ENCODE measurements at regions not wholly inside any gene's neighbourhood (a gene's known extent, or its start where the extent isn't known, plus 50 kb on each side); places are given as distances from the start of the nearest gene placed in this dataset.

DNA sequence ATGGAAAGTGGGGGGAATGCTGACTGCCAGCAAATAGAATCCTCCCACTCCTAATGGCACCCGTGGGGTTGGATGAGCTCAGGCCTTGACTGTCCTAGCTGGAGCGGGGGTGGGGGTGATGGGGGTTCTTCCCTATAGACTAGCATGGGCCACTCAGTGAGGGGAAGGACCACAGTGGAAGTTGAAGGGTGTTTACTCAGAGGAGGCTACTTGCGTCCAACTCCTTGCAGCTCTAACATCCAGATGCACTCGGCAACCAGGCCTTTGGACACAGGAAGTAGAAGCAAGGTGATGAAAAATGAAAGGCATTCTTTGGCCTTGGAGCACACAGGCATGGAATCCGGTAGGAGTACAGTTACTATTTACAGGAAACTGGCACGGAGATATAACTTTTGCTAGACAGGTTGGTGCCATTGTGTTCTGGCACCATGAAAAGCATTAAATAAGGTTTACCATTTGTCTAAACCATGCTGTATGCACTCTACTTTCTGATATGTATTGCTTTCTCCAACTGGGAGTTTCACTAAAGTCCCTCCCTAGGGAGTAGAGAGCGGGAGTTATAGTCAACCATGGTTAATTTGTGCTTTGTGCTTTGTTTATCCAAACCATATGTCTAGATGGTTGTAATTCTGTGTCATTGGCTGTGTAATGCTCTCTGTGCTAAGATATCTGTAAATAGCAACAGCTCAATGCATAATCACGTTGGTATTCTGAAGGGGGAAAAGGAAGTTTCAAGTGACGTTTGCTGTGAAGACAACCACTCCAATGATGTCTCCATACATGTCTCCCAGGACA is 125.3 kb downstream of the TSHZ3 start:
- peak; percentile 87 for DNase-seq (ENCODE audit: low spot score)

DNA sequence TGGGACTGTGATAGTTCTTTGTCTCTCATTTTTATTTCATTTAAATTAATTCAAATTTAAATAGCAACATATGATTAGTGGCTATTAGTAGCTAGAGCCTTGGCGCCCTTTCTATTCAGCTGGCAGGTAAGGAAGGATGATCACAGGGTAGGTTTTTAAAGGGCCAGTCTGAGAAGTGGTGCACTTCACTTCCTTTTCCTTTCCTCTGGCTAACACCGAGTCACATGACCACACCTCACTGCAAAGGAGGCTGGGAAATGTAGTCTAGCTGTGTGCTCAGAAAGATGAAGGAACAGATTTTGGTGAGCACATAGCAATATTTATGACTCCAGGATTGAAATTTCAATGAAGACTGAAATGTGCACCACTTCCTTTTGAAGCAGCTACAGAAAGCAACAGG is 128.7 kb downstream of the TSHZ3 start:
- peak; percentile 45 for DNase-seq (ENCODE audit: low spot score)

DNA sequence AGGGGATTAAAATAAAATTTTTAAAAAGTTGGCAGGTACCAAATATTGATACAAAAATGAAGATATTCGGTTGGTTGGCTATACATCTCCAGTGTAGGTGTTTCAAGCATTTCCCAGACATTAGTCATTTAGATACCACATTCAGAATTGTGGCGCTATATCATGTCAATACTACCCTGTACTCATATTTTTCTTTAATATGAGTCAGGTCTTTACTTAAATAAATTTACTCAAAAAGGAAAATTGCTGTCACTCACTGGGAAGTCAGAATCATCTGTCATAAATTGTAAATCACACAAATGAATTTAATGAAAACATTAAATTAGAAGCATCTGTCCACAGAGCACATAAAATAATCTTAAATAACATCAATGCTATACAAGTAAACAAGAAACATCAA is 134.2 kb downstream of the TSHZ3 start:
- no peak for DNase-seq (ENCODE audit: low spot score)

DNA sequence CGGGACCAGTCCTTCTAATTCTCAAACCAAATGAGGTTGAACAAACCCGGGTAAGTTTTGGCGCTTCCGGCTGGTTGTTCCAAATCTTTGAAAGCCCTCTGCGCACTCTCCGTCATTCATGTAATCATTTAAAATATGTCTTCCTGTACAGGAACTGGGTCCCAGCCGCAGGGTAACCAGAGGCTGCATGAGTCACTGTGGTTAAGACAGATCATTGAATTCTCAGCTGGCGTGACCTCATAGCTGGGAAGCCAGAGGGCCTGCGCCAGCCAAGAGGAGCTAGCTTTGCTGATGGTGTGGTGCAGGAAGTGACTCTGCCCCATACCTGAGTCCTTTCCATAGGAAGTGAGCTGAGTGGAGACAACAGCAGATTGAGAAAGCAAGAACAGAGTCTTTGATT is 135.2 kb downstream of the TSHZ3 start:
- DNase-seq (ENCODE audit: low spot score) = peak; percentile 100

DNA sequence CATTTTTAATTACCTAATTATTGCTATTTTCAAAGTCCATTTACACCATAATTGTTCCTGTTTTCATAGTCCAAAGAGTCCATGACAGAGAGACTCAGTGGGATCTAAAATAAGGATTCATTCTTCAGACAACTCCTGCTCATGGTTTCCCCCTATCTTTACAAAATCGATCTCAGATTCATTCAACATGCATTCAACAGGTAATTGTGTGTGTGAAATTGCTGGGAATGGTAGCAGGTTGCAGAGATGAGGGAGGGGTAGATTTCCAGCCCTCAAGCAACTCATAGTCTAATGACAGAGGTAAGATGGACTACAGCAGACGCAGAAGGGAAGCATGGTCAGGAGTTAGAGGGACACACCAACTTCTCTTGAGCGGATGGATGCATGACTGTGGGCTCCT is 138.1 kb downstream of the TSHZ3 start:
- DNase-seq (ENCODE audit: low spot score) = no peak

DNA sequence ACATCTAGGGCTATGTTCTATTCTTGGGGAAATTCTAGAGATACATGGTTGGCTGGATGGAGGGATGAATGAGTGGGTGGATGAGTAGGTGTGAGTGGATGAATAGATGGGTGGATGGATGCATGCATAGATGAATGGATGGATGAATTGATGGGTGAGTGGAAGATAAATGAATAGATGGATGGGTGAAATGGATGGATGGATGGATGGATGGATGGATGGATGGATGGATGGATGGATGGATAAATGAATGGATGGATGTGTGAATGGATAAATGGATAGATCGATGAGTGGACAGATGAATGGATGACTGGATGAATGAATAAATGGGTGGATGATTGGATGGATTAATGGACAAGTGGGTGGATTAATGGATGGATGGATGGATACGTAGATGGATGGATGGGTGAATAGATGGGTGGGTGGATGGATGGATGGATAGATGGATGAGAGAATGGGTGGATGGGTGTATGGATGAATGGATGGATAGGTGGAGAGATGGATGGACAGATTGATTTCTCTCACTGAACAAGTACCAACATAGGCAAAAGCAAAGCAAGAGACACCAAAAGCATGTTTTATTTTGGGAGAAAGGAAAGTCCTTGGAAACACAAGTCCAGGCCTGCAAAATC is 143.2 kb downstream of the TSHZ3 start:
- no peak for DNase-seq (ENCODE audit: low spot score)

DNA sequence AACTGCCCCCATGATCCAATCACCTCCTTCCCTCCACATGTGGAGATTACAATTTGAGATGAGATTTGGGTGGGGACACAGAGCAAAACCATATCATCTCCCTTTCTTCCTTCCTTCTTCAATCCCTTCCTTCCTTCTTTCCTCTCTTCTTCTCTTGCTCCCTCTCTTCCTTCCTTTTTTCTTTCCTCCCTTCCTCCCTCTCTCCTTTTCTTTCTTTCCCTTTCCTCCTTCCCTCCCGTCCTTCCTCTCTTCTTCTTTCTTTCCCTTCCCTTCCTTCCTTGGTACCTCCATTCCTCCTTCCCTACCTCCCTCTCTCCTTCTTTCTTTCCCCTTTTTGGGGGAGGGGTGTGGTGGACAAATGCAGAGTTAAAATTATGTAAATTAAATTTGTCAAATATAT is 145.1 kb downstream of the TSHZ3 start:
- no peak for DNase-seq (ENCODE audit: low spot score)

DNA sequence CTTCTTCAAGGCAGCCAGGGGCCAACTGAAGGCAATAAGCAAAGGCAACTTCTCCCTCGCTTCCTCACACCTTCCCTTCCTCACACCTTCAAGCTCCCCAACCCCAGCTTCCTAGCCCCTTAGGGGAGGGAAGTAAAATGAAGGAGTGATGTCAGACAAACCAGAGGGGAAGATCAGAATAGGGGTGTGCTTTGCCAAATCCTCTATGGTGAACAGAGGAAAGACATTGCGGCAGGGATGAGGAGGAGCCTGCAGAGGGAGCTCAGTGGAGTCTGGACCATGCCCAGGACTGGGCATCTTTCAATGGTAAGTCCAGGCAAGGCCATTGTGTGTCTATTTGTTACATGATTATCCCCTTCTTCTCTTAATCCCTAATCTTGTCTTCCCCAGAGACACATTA is 164.0 kb downstream of the TSHZ3 start:
- no peak for DNase-seq (ENCODE audit: low spot score)

DNA sequence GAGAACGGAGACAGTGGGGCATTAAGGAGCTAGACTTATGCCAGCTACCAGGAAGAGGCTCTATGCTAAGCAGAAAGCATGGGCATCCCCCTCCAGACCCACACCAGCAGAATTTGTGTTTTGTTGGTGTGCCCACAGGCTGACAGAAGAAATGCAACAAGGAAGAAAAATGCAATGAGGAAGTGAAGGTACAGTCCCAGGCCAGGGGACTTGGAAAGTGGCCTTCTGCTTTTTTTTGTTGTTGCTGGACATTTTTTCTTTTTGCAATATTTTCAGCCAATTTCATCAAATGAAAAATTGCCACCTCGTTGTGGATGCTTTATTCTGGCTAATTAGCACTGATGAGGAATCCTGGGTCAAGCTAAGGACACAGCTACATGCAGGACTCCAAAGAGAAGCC is 167.7 kb downstream of the TSHZ3 start:
- DNase-seq (ENCODE audit: low spot score) = no peak

DNA sequence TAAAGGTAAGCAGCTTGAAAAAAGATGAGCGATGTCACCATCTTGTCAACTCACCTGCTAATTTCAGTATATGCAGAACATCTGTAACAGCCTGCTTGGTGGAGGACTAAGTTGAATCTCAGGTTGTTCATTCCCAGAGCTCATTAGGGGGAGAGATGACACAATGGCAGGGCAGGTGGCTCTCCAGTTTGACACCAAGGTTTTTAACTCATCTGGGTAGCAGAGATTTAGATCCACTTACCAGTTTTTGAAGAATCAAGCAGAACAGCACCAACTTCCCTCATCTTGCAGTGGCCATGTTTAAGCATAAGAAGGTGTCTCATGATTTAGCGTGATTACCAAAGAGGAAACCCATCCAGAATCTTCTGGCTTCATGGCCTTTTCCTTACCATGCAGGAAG is 168.3 kb downstream of the TSHZ3 start:
- DNase-seq (ENCODE audit: low spot score) = no peak

DNA sequence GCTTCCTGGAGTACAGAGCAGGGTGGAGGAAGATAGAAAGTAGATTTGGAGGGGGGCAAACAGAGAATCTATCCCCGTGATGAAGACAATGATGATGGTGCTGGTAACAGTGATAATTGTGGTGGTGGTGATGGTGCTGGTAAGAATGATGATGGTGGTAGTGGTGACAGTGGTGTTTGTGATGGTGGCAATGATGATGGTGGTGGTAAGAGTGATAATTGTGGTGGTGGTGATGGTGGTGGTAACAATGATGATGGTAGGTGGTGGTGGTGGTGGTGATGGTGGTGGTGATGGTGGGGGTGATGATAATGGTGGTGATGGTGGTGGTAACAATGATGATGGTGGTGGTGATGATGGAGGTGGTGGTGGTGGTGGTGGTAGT is 169.8 kb downstream of the TSHZ3 start:
- no peak for DNase-seq (ENCODE audit: low spot score)

DNA sequence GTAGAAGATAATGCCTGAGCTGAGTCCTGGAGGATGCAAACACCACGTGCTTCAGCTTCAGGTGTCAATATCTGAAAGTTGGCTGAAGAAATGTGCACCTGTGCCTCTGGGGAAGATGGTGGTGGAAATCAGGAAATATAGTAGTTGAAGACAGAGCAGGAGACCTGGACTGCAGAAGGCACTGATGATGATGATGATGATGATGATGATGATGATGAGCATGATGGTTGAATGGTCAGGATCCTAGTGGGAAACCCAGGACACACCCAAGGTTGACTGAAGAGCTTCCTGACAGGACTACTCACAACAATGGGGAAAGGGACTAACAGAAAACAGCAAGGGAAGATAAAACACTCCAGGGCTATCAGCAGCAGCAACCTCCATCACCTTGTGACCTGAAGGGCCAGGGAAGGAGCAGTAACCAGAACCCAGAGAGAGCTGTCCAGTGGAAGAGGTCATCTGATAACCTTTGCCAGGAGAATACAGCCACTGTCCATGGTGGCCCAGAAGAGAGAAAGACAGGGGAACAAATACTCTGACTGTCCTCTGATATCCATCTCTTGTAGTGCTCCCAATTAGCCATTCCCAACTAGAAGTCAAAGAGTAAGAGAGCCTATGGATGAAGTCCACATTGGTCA is 170.3 kb downstream of the TSHZ3 start:
- DNase-seq (ENCODE audit: low spot score) = no peak

DNA sequence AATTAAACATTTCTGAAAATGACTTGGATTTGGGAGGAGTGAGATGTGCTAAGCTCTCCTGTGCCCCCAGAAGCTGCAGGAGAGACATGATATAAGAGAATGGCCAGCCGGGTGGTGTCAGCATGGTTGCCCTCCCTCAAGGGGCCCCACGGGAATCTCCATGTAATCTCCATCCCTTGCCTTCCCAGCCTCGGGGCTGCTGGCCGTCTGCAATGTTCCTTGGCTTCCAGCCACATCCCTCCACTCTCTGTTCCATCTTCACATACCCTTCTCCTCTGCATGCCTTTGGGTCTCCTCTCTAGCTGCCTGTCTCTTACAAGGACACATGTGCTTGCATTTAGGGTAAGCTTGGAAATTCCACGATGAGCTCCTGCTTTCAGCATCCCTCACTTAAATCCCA is 172.0 kb downstream of the TSHZ3 start:
- no peak for DNase-seq (ENCODE audit: low spot score)

DNA sequence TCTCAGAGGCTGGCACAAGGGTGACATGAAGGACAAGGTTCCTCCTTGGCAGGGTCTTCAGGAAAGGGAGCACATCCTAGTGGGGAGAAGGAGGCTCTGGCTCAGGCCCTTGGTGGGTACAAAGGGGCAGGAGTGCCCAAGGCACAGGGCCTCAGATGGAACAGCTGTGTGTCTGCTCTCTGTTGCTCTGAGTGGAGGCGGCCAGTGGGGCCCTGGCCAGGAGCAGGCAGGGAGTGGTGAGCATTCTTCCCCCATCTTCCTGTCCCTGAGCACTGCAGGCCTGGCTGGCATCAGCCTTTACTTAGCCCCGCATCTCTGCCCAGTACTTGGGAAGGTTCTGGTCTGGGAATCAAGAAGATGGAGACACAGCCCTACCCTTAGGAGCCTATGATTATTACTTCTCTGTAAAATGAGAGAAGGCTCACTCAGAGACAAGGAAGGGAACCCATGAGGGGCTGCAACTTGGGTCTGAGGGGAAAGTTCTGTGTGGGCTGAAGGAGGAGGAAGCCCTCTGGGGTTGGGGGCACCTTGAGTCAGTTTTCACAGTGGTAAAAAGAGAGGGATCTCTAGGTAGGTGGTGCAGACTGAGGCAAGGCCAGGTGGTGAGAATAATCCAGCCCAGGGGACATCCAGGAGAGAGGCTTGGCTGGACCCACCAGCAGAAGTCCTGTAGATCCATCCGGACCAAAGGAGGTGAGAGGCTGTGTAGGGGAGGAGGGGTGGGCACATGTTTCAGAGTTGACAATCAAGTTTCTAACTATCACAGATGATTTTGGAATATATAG is 173.5 kb downstream of the TSHZ3 start:
- no peak for DNase-seq (ENCODE audit: low spot score)

DNA sequence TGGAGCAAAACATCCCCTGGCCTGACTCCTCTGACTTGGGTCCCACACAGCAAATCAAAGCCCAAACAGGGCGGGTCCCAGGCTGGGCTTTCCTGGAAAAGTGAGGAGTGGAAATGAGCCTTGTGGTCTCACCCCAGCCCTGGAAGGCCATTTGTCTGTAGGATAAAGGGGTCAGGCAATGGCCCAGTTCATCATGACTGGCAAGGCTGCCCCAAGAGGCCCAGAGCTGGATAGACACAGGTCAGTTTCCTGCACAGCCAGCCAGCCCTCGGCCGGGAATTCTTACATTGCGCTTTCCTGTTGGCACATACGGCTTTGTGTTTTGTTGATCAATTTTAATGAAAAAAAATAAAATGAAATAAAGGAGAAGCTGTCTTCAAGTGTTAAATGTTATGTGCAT is 174.3 kb downstream of the TSHZ3 start:
- no peak for DNase-seq (ENCODE audit: low spot score)

DNA sequence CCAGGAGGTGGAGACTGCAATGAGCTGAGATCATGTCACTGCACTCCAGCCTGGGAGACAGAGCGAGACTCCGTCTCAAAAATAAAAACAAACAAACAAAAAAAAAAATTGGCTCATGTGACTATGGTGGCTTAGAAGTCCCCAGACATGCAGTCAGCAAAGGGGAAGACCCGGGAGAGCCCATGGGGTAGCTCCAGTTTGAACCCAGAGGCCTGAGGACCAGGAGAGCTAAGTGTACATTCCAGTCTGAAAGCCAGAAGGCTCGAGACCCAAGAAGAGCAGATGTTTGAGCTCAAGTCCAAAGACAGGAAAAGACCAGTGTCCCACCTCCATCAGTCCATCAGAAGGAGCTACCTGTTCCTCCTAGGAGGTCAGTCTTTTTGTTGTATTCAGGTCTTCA is 175.2 kb downstream of the TSHZ3 start:
- no peak for DNase-seq (ENCODE audit: low spot score)

DNA sequence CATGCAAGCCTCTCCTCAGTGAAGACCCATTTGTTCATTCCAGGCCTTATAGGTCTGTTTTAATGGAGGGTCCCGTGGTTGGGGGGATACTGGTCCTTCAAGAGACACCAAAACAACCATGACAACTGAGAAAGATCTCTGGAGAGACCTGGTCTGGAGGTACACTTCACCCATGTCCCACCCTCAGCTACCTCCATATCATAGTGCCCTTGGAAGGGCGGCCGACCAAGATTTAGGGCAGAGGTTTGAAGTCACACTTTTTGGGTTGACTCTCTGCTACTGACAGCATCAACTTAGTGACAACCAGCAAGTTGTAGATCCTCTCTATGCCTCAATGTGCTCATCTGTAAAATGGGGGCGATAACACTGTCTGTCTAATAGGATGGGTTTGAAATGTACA is 177.3 kb downstream of the TSHZ3 start:
- DNase-seq (ENCODE audit: low spot score) = no peak

DNA sequence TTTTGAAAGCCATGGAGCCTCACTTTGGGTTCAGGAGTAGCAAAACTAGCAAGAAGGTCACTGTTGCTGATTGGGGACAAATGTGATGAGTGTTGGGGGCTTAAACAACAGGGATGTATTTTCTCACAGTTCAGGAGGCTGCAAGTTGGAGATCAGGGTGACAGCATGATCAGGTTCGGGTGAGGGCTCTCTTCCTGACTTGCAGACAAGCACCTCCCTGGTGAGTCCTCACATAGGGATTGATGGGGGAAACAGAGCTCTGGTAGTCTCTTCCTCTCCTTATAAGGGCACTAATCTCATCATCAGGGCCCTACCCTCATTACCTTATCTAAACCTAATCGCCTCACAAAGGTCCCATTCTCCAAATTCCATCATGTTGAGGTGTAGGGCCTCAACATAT is 179.2 kb downstream of the TSHZ3 start:
- DNase-seq (ENCODE audit: low spot score) = no peak

DNA sequence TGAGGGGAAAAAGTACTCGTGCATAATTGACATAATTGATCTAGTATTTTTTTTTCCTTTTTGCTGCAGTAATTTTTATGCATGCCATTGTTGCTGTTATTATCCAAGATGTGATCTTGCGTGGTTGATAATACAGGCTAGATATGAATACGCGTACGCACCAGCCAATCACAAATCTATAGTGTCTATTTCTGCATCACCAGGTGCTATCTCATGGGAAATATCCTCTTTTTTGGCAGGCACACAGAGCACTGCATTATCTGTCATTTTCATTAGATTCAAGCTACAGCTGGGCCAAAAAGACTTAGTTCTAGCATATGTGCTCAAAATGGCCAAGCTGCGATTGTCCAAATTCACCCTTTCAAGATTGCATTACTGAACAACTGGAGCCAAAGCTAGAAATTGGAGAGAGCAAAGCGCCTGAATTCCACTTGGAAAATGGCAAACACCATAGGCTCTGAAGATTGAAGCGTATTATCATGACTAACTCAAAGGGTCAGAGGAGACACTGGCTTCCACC is 181.1 kb downstream of the TSHZ3 start:
- no peak for DNase-seq (ENCODE audit: low spot score)

DNA sequence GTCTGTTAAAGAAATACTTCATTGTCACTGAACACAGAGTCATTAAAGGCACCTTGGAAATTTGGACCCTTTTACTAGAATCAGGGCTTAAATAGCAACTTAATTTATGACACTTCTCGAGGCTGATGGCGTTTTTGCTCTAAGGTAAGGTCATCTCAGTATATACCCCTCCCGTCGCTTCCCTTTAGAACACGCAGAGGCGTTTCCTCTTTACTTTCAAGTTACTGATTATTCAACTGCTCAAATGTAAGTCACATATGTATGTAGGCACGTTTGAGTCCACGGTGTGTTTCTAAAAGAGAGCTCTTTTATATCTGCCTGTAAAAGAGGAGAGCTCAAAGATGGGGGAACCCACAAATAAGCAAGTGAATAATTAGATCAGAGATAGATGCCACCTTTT is 181.5 kb downstream of the TSHZ3 start:
- no peak for DNase-seq (ENCODE audit: low spot score)

DNA sequence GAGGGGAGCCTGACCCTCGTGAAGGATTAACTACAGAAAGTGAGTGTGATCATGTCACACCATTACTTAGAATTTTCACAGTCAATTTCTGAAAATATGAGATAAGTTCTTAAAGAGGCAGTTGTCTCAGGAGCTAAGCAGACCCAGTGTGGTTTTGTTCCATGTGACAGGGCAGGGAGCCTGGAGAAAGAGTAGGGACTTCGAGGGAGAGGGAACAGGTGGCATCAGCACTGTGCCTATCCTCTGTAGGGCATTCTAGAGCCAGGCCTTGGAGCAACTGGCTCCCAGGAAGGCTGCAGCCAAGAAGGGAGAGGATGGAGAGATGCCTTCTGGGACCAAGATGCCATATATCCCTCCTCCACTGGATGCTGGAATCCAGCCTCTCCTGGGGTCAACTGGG is 183.0 kb downstream of the TSHZ3 start:
- DNase-seq (ENCODE audit: low spot score) = no peak

DNA sequence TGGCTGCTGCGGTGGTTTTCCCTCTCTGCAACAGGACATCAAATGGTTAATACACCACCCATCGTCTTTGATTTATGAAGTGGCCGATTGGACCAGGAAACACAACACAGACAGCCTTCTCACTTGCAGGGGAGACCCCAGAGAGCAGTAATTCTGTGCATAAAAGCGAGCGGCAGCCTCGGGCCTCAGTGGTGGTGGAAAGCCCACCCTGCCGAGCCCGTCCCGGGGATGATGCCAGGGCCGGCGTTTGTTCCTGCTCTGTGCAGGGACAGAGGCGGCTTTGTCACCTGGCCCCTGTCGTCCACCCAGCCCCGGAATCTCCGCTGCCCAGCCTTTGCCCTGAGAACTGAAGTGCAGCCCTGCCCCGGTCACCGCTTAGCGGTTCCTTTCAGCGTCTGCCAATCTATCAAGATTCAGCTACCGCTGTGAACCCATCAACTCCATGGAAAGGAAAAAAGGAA is 184.4 kb downstream of the TSHZ3 start:
- DNase-seq (ENCODE audit: low spot score) = no peak
